Calu3 (cell line): ENCODE measurements at regions not wholly inside any gene's neighbourhood (a gene's known extent, or its start where the extent isn't known, plus 50 kb on each side); places are given as distances from the start of the nearest gene placed in this dataset.

Experiments
- BruUV-seq: library from RNA; stranded (reverse); fragments of 400-500 nt; replicated peaks from 2 replicates; lab custom pipeline; 2021; lab: Mats Ljungman, UMichigan
- CTCF ChIA-PET: fragments of 300-600 bp; sonication (Branson Sonifier 250); formaldehyde crosslinking; loops from one replicate; lab custom pipeline; 2022; ENCODE audit warnings: antibody characterized with exemption; lab: Charles Lee
- DNase-seq: peaks from one replicate; pipeline ENCODE4 v3.0.0; 2022
- H3K27ac Mint-ChIP-seq: one replicate; pipeline ENCODE4 v1.8.0; 2022; ENCODE audit warnings: mixed read lengths; ENCODE audit not compliant: unreplicated experiment
- H3K27me3 Mint-ChIP-seq: one replicate; pipeline ENCODE4 v1.8.0; 2022; ENCODE audit warnings: mixed read lengths; ENCODE audit not compliant: unreplicated experiment
- H3K36me3 Mint-ChIP-seq: one replicate; pipeline ENCODE4 v1.8.0; 2022; ENCODE audit warnings: mild to moderate bottlenecking, moderate library complexity, mixed read lengths; ENCODE audit not compliant: insufficient read depth, unreplicated experiment
- H3K4me1 Mint-ChIP-seq: one replicate; pipeline ENCODE4 v1.8.0; 2022; ENCODE audit warnings: mild to moderate bottlenecking, low read depth, mixed read lengths; ENCODE audit not compliant: unreplicated experiment
- H3K4me3 Mint-ChIP-seq: one replicate; pipeline ENCODE4 v1.8.0; 2022; ENCODE audit warnings: mild to moderate bottlenecking, low read depth, moderate library complexity, mixed read lengths; ENCODE audit not compliant: unreplicated experiment
- H3K9me3 Mint-ChIP-seq: one replicate; pipeline ENCODE4 v1.8.0; 2022; ENCODE audit warnings: low read depth, mixed read lengths; ENCODE audit not compliant: unreplicated experiment
- intact Hi-C: fragments of 100-400 bp; cut with micrococcal nuclease; formaldehyde crosslinking; loops from one replicate; pipeline ENCODE4 v1.10.0; 2022; ENCODE audit not compliant: unreplicated experiment
- TF ChIP-seq, protein P1 (sequence below): fragments of 200-600 bp; IDR thresholded peaks from one replicate; pipeline ENCODE4 v1.8.0; 2022; ENCODE audit warnings: antibody characterized with exemption; ENCODE audit not compliant: unreplicated experiment

DNA sequence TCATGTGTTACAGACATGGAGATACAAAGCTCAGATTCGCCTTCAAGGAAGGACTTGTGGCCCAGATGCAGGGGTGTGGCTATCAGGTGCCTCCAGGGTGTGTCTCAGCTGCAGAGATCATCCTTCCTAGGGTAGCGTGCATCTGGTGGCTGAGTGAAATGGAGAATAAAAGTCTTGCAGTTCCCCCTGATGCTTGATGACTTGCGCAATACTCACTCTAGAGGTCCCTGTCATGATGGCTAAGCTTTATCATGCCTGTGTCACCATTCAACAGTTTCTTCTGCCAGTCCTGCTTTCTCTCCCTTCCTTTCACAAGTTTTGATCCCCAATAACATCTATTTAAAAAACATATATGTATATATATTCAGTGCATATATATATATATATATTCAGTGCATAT, 228.1 kb downstream of the PAX1 start:
- Mint-ChIP-seq H3K27me3 (no peaks in the 10 kb centered on the region), H3K4me1 (no peaks in the 10 kb centered on the region), H3K36me3 (no peaks in the 10 kb centered on the region), H3K27ac (no peak overlapping the region), H3K9me3 (no peaks in the 10 kb centered on the region), H3K4me3 (no peak overlapping the region)
- intact Hi-C loops = no loop called here
- CTCF ChIA-PET = no interaction called here
- TF ChIP-seq, protein P1, sequence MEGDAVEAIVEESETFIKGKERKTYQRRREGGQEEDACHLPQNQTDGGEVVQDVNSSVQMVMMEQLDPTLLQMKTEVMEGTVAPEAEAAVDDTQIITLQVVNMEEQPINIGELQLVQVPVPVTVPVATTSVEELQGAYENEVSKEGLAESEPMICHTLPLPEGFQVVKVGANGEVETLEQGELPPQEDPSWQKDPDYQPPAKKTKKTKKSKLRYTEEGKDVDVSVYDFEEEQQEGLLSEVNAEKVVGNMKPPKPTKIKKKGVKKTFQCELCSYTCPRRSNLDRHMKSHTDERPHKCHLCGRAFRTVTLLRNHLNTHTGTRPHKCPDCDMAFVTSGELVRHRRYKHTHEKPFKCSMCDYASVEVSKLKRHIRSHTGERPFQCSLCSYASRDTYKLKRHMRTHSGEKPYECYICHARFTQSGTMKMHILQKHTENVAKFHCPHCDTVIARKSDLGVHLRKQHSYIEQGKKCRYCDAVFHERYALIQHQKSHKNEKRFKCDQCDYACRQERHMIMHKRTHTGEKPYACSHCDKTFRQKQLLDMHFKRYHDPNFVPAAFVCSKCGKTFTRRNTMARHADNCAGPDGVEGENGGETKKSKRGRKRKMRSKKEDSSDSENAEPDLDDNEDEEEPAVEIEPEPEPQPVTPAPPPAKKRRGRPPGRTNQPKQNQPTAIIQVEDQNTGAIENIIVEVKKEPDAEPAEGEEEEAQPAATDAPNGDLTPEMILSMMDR = no peak
- BruUV-seq = no TSS peak
- DNase-seq = no peak

DNA sequence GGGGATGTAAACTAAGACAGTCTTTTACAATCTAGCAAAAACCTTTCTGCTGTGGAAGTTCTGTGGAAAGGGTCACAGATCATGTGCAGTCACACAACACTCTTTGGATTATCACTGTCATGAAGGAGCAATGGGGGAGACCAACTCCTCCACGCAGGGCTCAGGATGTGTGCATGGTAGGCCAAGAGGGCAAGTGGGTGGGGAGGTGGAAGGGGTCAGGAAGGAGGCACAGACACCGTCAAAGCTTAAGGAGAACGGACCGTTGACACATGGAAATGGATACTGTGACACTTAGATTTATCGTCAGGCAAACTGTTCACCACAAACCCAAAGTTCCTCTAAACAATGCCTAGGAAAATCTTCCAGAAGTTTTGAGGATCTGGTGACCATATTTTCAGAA, 215.8 kb downstream of the PAX1 start:
- Mint-ChIP-seq H3K27me3 (no peaks in the 10 kb centered on the region), H3K9me3 (peaks cover 4% of the 10 kb centered on the region), H3K27ac (no peak overlapping the region), H3K36me3 (no peaks in the 10 kb centered on the region), H3K4me1 (no peaks in the 10 kb centered on the region), H3K4me3 (no peak overlapping the region)
- no TSS peak for BruUV-seq
- CTCF ChIA-PET = no interaction called here
- intact Hi-C loops = no loop called here
- TF ChIP-seq, protein P1 = no peak
- no peak for DNase-seq

DNA sequence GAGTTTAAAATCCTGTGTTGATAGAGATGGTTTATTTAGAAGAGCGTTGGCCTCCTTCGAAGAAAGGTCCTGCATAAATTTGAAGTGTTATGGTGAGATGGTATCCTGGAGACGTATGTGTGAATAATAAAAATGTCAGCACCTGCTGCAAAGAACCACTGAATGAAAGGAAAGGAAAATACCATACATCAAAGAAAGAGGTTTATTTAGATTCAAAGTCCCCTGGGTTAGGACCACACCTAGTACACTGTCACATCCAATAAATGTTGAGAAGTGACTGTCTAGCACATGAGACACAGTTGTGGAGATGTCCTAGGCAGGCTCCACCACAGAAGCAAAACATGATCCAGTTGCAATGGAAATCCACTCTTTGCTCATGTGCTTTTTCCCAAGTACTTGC, 214.7 kb downstream of the PAX1 start:
- Mint-ChIP-seq H3K4me3 (no peak overlapping the region), H3K27me3 (no peaks in the 10 kb centered on the region), H3K4me1 (no peaks in the 10 kb centered on the region), H3K36me3 (no peaks in the 10 kb centered on the region), H3K27ac (no peak overlapping the region), H3K9me3 (peaks cover 4% of the 10 kb centered on the region)
- CTCF ChIA-PET = no interaction called here
- no TSS peak for BruUV-seq
- intact Hi-C loops = no loop called here
- TF ChIP-seq, protein P1 = no peak
- DNase-seq = no peak

DNA sequence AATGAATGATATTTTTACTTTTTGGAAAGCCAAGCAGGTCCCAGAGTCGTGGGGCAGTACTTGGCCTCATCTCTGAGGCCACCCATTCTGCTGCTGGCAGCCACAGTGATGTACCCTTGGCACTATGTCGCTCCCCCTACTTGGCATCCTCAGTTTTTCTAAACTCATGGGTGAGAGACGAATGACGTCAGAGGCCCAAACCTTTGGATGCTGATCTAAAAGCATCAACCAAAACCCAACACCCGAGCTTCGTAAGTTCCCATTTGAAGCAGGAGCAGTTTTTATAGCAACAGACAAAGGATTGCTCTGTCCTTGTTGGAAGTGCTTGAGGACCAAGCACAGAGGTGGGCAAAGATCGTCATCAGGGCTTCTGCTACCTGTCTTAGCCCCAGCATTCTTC, 212.9 kb downstream of the PAX1 start:
- H3K27ac Mint-ChIP-seq = no peak overlapping the region
- TF ChIP-seq, protein P1 = no peak
- no peak for DNase-seq
- no peak overlapping the region for H3K4me3 Mint-ChIP-seq
- intact Hi-C loops = no loop called here
- no peaks in the 10 kb centered on the region for H3K36me3 Mint-ChIP-seq
- CTCF ChIA-PET = no interaction called here
- no peaks in the 10 kb centered on the region for H3K4me1 Mint-ChIP-seq
- BruUV-seq = no TSS peak
- no peaks in the 10 kb centered on the region for H3K9me3 Mint-ChIP-seq
- no peaks in the 10 kb centered on the region for H3K27me3 Mint-ChIP-seq
